ENCODE measurements at regions not wholly inside any gene's neighbourhood (a gene's known extent, or its start where the extent isn't known, plus 50 kb on each side); places are given as distances from the start of the nearest gene placed in this dataset.

DNA sequence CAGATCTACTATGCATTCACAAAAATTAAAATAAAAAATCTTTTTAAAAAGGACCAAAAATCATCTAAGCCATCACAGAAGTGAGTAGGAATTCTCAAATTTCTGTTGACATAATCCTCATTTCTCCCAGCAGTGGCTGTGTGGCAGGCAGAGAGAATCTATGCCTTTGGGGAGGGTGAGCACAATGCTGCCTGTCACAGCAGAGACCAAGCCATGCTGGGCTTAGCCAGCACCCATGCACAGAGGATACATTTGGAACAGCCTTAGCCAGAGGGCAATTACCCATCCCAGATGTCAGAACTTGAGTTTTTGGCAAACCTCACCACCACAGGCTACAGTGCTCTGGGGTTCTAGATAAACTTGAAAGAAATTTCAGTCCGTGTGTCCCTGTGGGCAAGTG, 1274.8 kb upstream of the ADGRL3 start:
- H3K9me3 ChIP-seq: peaks cover 0 to 7% (median 0%) of the 10 kb centered on the region in 12 donors
- no peaks in the 10 kb centered on the region for H3K4me1 ChIP-seq
- intact Hi-C loops (cut with DNase I): no loop called here
- WGBS, 4 donors: 46 to 79% (median 55%) methylated on average over 1 of the region's 1 CpG
- H3K27me3 ChIP-seq: no peaks in the 10 kb centered on the region
- DNase-seq (no peak), ATAC-seq (no peak)
- no peaks in the 10 kb centered on the region for H3K36me3 ChIP-seq
- H3K4me3 ChIP-seq: no peak overlapping the region
- TF ChIP-seq, protein P1, sequence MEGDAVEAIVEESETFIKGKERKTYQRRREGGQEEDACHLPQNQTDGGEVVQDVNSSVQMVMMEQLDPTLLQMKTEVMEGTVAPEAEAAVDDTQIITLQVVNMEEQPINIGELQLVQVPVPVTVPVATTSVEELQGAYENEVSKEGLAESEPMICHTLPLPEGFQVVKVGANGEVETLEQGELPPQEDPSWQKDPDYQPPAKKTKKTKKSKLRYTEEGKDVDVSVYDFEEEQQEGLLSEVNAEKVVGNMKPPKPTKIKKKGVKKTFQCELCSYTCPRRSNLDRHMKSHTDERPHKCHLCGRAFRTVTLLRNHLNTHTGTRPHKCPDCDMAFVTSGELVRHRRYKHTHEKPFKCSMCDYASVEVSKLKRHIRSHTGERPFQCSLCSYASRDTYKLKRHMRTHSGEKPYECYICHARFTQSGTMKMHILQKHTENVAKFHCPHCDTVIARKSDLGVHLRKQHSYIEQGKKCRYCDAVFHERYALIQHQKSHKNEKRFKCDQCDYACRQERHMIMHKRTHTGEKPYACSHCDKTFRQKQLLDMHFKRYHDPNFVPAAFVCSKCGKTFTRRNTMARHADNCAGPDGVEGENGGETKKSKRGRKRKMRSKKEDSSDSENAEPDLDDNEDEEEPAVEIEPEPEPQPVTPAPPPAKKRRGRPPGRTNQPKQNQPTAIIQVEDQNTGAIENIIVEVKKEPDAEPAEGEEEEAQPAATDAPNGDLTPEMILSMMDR (IDR thresholded peaks at IDR 0.05): no peak
- TF ChIP-seq POLR2A (IDR thresholded peaks at IDR 0.05): no peak
- H3K27ac ChIP-seq: no peak overlapping the region

DNA sequence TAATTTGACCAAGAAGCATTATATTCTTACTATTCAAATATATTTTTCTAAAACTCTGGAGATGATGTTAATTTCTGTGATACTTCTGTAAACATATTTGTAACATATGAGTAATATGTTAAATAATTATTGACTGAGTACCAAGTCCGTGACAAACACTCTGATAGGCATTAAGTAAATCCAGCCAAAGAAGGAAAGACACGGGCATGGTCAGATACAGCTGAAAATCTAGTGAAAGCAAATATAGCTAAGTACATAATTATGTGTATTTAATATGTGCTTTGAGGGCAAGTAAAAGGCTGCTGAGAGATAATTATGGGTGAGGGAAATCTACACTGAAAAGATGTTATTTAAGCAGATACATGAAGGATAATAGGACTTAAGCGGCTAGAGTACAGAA, 1263.6 kb upstream of the ADGRL3 start:
- no peak for TF ChIP-seq POLR2A (IDR thresholded peaks at IDR 0.05)
- TF ChIP-seq, protein P1 (IDR thresholded peaks at IDR 0.05): no peak
- Histone ChIP-seq H3K27me3 (no peaks in the 10 kb centered on the region), H3K4me3 (no peak overlapping the region), H3K4me1 (no peaks in the 10 kb centered on the region), H3K9me3 (no peaks in the 10 kb centered on the region), H3K36me3 (no peaks in the 10 kb centered on the region), H3K27ac (no peak overlapping the region)
- 78 to 81% (median 79%) methylated on average over 3 of the region's 3 CpGs for WGBS, 4 donors
- intact Hi-C loops (cut with DNase I): no loop called here
- ATAC-seq (no peak), DNase-seq (no peak)

DNA sequence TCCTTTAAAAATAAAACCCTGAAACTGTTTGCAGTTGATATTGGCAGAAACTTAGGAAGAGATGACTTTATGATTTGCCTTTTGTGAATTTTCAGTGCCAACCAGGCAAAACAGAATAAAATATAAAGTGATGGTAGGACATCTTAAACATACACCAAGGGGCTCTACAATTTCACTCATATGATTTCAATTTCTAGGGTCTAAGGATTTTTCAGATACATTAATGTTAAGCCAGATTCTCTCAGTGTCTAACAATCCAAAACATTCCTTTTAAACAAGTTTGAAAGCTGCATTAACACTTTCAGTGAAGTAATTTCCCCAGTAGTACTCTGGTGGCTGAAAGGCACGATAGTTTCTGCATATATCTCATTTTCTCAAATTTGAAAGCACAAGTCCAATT, 1262.0 kb upstream of the ADGRL3 start:
- no peaks in the 10 kb centered on the region for H3K36me3 ChIP-seq
- no peaks in the 10 kb centered on the region for H3K4me1 ChIP-seq
- H3K9me3 ChIP-seq: no peaks in the 10 kb centered on the region
- intact Hi-C loops (cut with DNase I): no loop called here
- TF ChIP-seq, protein P1 (IDR thresholded peaks at IDR 0.05): no peak
- no peak for TF ChIP-seq POLR2A (IDR thresholded peaks at IDR 0.05)
- no peak overlapping the region for H3K4me3 ChIP-seq
- no peak for ATAC-seq
- H3K27me3 ChIP-seq: no peaks in the 10 kb centered on the region
- DNase-seq: no peak
- WGBS, 4 donors: 66 to 79% (median 73%) methylated on average over 1 of the region's 1 CpG
- H3K27ac ChIP-seq: no peak overlapping the region

DNA sequence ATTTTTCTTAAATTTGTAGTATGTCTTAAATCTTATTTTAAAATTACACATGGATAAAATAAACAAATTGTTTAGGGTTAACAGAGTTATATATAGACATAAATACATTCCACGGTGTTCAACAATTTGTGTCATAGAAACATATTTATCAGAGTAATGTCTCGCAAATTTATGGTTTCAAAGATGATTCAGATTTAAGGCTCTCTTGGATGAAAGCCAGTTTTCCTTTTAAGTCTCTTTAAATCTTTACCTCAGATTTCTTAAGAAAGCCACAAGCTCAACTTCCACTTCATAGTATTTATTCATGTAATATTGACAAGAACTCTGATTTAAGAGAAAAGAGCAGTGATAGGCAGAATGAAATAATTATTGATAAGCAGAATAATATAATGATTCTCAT, 1254.8 kb upstream of the ADGRL3 start:
- intact Hi-C loops (cut with DNase I): no loop called here

More for the DNA sequence above, 1254.8 kb upstream of the ADGRL3 start:
- no peaks in the 10 kb centered on the region for H3K9me3 ChIP-seq
- H3K4me3 ChIP-seq: no peak overlapping the region
- no peak for DNase-seq
- no peaks in the 10 kb centered on the region for H3K27me3 ChIP-seq
- no peaks in the 10 kb centered on the region for H3K36me3 ChIP-seq
- ATAC-seq: no peak
- H3K27ac ChIP-seq: no peak overlapping the region
- no peaks in the 10 kb centered on the region for H3K4me1 ChIP-seq
- no peak for TF ChIP-seq POLR2A (IDR thresholded peaks at IDR 0.05)
- TF ChIP-seq, protein P1 (IDR thresholded peaks at IDR 0.05): no peak
- WGBS, 4 donors: 70 to 77% (median 74%) methylated on average over 2 of the region's 2 CpGs

Measured in heart left ventricle (tissue), 16 donors.